ENCODE measurements at regions not wholly inside any gene's neighbourhood (a gene's known extent, or its start where the extent isn't known, plus 50 kb on each side); places are given as distances from the start of the nearest gene placed in this dataset.

- no peak for TF ChIP-seq CTCF (IDR thresholded peaks at IDR 0.05)
- no peak for TF ChIP-seq POLR2AphosphoS5 (IDR thresholded peaks at IDR 0.05; ENCODE audit: low read depth, low read length)
- no peak for TF ChIP-seq SIN3A (IDR thresholded peaks at IDR 0.05; ENCODE audit: borderline replicate concordance, insufficient read depth, low read depth, low read length)
- no peak for TF ChIP-seq REST (IDR thresholded peaks at IDR 0.05; ENCODE audit: insufficient read depth in 1 of 2, low read depth in 2 of 2, low read length in 1 of 2)
These were observed 102.8 kb downstream of the MAF start for GRCh38 chr16:79497606-79498350.
